ENCODE measurements at regions not wholly inside any gene's neighbourhood (a gene's known extent, or its start where the extent isn't known, plus 50 kb on each side); places are given as distances from the start of the nearest gene placed in this dataset.
"Not testable (repeated sequence)": the region's sequence is repeated elsewhere in the genome, so short reads cannot be mapped to it uniquely, and the experiment has no call there.

DNA sequence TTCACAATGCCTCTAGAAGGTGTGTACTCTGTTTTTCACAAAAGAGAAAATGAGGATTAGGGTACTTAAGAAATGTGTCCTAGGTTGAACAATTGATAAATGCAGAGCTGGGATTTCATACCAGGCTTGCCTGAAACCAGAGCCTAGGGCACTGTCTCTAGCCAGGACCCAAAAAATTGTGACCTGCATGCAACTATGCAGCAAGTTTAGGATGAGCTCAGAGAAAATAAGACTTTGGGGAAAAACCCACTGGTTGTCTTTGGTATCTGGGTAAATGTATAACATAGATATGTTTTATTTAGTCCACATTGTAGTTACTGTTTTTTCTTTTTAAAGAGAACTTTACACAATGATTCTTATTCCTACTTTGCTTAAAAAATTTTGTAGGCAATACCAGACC lies 177.1 kb upstream of the SEMA6A start:
- DNase-seq = no peak

GRCh38 chr5:116750631-116751580 lies 176.3 kb upstream of the SEMA6A start:
- DNase-seq = no peak

DNA sequence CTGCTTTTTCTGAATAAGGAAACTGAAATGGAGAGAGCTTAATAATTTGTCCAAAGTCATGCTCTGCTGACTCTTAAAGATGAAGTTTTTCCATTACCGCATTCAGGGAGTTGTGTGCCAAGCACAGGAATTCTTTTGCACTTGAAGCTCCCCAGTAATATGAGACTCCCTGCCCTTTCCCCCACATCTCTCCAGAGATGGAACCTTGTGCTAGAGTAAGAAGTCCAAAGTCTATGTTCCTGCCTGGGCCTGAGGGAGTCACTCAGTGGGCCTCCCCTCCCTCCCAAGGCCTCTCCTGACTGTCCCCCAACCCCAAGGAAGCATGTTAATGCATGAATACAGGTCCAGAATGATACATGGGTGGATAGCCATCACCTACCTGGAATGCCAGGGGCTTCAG lies 173.3 kb upstream of the SEMA6A start:
- DNase-seq = no peak

DNA sequence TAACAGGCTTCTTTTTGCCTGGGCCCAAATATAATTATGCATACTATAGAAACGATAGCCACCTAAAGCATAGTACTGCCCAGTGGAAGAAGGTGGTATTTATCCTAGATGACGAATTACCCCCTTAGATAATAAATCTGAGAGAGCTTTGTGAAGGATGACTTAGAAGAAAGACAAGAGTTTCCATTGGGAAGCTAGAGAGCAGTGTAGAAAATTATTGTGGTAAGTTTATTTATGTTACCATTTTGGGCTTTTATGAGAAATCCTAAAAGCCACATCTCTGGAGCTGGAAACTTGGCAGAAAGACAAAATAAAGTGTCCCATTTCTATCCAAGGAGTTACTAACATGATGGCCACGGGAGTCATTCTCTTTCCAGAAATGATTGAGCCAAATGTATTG lies 172.0 kb upstream of the SEMA6A start:
- no peak for DNase-seq

- no peak for DNase-seq
Measured at GRCh38 chr5:116740771-116741170, 166.1 kb upstream of the SEMA6A start.

DNA sequence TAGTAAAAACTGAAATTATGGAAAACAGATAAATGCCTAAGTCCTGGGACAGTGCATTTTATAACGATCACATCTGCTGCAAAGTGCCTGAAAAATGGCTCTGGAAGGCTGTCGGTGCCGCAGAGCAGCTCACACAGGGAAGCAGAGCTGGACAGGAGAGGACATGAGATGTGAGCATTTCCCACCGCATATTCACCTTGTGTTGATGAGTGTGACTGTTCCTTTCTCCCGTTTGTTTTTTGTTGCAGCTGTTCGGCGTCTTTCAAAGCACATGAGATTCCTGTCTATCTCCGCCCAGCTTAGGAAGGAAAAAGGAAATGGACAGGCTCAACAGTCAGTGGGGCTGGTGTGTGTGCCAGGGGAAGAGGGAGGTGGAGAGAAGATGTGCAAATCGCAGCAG lies 164.9 kb upstream of the SEMA6A start:
- no peak for DNase-seq

GRCh38 chr5:116738615-116739261 lies 164.1 kb upstream of the SEMA6A start:
- no peak for DNase-seq

GRCh38 chr5:116738239-116738614 lies 163.6 kb upstream of the SEMA6A start:
- DNase-seq = no peak

- DNase-seq = no peak
Measured at GRCh38 chr5:116736671-116737070, 162.0 kb upstream of the SEMA6A start.

- no peak for DNase-seq
Measured at GRCh38 chr5:116733991-116734975, 159.7 kb upstream of the SEMA6A start.

GRCh38 chr5:116732591-116732990 lies 158.0 kb upstream of the SEMA6A start:
- no peak for DNase-seq

- no peak for DNase-seq
Measured at GRCh38 chr5:116731432-116731831, 156.8 kb upstream of the SEMA6A start.

DNA sequence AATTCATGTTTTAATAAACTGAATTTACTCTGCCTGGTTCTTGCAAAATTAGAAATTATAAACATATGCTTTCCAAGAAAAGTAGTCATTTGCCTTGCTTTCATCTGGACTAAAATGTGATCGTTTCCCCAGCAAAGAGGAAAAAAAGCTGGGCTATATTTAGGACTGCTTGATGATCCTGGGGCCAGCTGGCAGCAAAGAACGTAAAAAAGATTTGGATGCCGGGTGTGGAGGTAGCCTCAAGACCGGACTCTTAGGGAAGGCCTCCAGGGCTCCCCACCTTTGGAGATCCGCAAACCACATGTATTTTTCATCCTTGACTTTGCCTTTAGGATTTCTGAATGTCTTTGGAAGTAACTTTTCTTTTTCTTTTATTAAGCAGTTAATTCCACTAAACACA lies 156.1 kb upstream of the SEMA6A start:
- DNase-seq = no peak

GRCh38 chr5:116730185-116730584 lies 155.6 kb upstream of the SEMA6A start:
- no peak for DNase-seq

GRCh38 chr5:116727248-116727647 lies 152.6 kb upstream of the SEMA6A start:
- DNase-seq = no peak

GRCh38 chr5:116726180-116726579 lies 151.6 kb upstream of the SEMA6A start:
- not testable (repeated sequence) for DNase-seq

DNA sequence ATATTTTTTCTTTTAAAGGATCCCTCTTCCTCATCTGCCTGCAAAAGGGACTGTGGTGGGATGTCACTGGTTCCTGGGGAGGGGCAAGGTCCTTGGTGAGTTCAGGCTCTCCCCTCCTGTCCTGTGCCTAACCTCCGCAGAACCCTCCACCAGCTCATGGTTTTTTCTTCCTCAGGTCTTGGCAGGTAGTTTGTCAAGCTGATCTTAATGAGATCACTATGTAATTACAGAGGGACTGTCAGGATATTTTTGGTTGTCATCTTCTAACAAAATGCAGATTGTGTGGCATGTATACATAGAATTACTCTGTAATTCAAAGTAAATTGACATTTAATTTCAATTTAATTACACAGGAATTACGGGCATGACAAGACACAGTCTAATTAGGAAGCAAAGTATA lies 150.3 kb upstream of the SEMA6A start:
- DNase-seq = no peak

- DNase-seq = no peak
Measured at GRCh38 chr5:116722651-116723050, 148.0 kb upstream of the SEMA6A start.

DNA sequence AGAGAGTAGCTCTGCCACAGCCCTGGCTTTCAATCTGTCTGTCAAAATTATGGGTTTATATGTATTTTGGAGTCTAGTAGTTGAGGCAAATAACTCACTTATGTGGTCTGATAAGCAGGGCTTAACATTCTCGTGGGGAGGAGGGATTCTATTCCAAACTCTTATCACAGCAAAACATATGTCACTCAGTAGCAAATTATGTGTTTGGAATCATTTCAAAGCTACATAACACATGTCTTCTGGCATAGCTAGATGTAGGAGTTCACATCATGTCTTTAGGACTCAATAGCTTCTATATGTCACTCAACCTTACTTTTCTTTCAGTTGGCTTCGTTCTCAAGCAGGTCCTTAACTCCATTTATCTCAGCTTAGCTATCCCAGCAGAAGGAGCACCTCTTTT lies 144.5 kb upstream of the SEMA6A start:
- DNase-seq = no peak

DNA sequence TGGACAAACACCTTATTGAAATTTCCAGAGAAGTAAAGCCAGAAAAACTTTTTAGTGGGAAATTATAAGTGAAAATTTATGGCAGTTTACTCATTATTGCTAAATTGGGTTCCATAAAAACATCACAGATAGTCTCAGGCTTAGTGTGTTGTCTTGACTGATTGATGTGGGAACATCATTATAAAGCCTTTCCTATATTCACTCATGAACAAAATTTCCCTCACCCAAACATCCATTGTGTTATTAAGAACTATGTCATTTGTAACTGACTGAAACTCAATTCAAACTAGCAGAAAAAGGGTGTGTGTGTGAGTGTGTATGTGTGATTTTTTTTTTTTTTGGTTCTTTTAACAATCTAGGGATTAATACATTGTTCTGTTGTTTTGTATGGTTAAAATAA lies 143.7 kb upstream of the SEMA6A start:
- no peak for DNase-seq

GRCh38 chr5:116709082-116709481 lies 134.5 kb upstream of the SEMA6A start:
- DNase-seq = no peak

- not testable (repeated sequence) for DNase-seq
Measured at GRCh38 chr5:116705121-116705519, 130.5 kb upstream of the SEMA6A start.

- no peak for DNase-seq
Measured at GRCh38 chr5:116703941-116704340, 129.3 kb upstream of the SEMA6A start.
